Liver (tissue), 8 donors: ENCODE measurements at regions not wholly inside any gene's neighbourhood (a gene's known extent, or its start where the extent isn't known, plus 50 kb on each side); places are given as distances from the start of the nearest gene placed in this dataset.

ENCODE experiments used
- DNase-seq: peaks from one replicate; pipeline ENCODE4 v3.0.0-alpha.2; 2017; ENCODE audit warnings: low spot score
- H3K27ac ChIP-seq, 2 donors: one replicate each; pipeline ENCODE4 v1.7.0; 2013; ENCODE audit warnings: inconsistent platforms in 2 of 2, low read length in 2 of 2, control low read depth in 1 of 2, low read depth in 1 of 2, mild to moderate bottlenecking in 1 of 2
- H3K27me3 ChIP-seq, 4 donors: one replicate each; pipeline versions ENCODE4 v1.6.1 to v1.7.0; 2013; ENCODE audit warnings: low read length in 3 of 4, inconsistent platforms in 1 of 4, mild to moderate bottlenecking in 1 of 4, moderate library complexity in 1 of 4; ENCODE audit not compliant: control insufficient read depth in 4 of 4, insufficient read depth in 4 of 4
- H3K36me3 ChIP-seq, 4 donors: one replicate each; pipeline versions ENCODE4 v1.6.1 to v1.7.0; 2013; ENCODE audit warnings: low read length in 3 of 4, mild to moderate bottlenecking in 3 of 4, low read depth in 1 of 4, moderate library complexity in 1 of 4; ENCODE audit not compliant: control insufficient read depth in 4 of 4, insufficient read depth in 3 of 4
- H3K4me1 ChIP-seq, 4 donors: one replicate each; pipeline versions ENCODE4 v1.6.1 to v1.7.0; 2013; ENCODE audit warnings: low read length in 3 of 4, mild to moderate bottlenecking in 3 of 4, moderate library complexity in 1 of 4; ENCODE audit not compliant: control insufficient read depth in 4 of 4, insufficient read depth in 4 of 4
- H3K4me3 ChIP-seq, 3 donors: one replicate each; pipeline versions ENCODE4 v1.6.1 to v1.7.0; 2013; ENCODE audit warnings: low read length in 3 of 3, control low read depth in 1 of 3, low read depth in 1 of 3, mild to moderate bottlenecking in 1 of 3
- H3K9ac ChIP-seq, 2 donors: one replicate each; pipeline ENCODE4 v1.7.0; 2013; ENCODE audit warnings: low read length in 2 of 2, mild to moderate bottlenecking in 2 of 2, moderate library complexity in 2 of 2, control low read depth in 1 of 2, low read depth in 1 of 2
- H3K9me3 ChIP-seq, 4 donors: one replicate each; pipeline versions ENCODE4 v1.6.1 to v1.7.0; 2013; ENCODE audit warnings: low read length in 3 of 4; ENCODE audit not compliant: control insufficient read depth in 4 of 4
- CTCF ChIP-seq: fragments of 150-350 bp; IDR thresholded peaks from 2 replicates; pipeline ENCODE4 v1.5.1; 2017; ENCODE audit warnings: improper control_type of control experiment, low read depth, low read length; ENCODE audit not compliant: missing input control
- EGR1 ChIP-seq, 2 donors: IDR thresholded peaks; 2 replicates each; pipeline ENCODE4 v1.6.1; 2016 to 2018; ENCODE audit warnings: antibody characterized with exemption in 2 of 2, low read depth in 2 of 2
- FOXA1 ChIP-seq: IDR thresholded peaks from 2 replicates; pipeline ENCODE4 v1.6.1; 2016; ENCODE audit warnings: antibody characterized with exemption
- FOXA2 ChIP-seq: IDR thresholded peaks from 2 replicates; pipeline ENCODE4 v1.6.1; 2016; ENCODE audit warnings: antibody characterized with exemption
- GABPA ChIP-seq, 2 donors: IDR thresholded peaks in 1 of 2; conservative IDR thresholded peaks in 1 of 2; 2 replicates each; pipeline ENCODE4 v1.6.1; 2016; ENCODE audit warnings: antibody characterized with exemption in 2 of 2, mild to moderate bottlenecking in 1 of 2, moderate library complexity in 1 of 2
- HNF4A ChIP-seq, 2 donors: conservative IDR thresholded peaks; 2 replicates each; pipeline ENCODE4 v1.6.1; 2016; ENCODE audit warnings: antibody characterized with exemption in 2 of 2, mild to moderate bottlenecking in 2 of 2
- HNF4G ChIP-seq: IDR thresholded peaks from 2 replicates; pipeline ENCODE4 v1.6.1; 2016; ENCODE audit warnings: antibody characterized with exemption
- JUND ChIP-seq, 2 donors: IDR thresholded peaks; 2 replicates each; pipeline ENCODE4 v1.6.1; 2016; ENCODE audit warnings: antibody characterized with exemption in 2 of 2
- MAX ChIP-seq: IDR thresholded peaks from 2 replicates; pipeline ENCODE4 v1.6.1; 2016; ENCODE audit warnings: antibody characterized with exemption
- NR2F2 ChIP-seq: IDR thresholded peaks from 2 replicates; pipeline ENCODE4 v1.6.1; 2016; ENCODE audit warnings: antibody characterized with exemption
- RAD21 ChIP-seq, 2 donors: IDR thresholded peaks; 2 replicates each; pipeline ENCODE4 v1.6.1; 2016; ENCODE audit warnings: antibody characterized with exemption in 2 of 2, mild to moderate bottlenecking in 2 of 2
- RXRA ChIP-seq, 2 donors: IDR thresholded peaks; 2 replicates each; pipeline ENCODE4 v1.6.1; 2017 to 2018; ENCODE audit warnings: antibody characterized with exemption in 2 of 2, mild to moderate bottlenecking in 1 of 2
- SP1 ChIP-seq: IDR thresholded peaks from 2 replicates; pipeline ENCODE4 v1.6.1; 2018; ENCODE audit warnings: antibody characterized with exemption, mild to moderate bottlenecking
- TAF1 ChIP-seq: conservative IDR thresholded peaks from 2 replicates; pipeline ENCODE4 v1.6.1; 2016; ENCODE audit warnings: antibody characterized with exemption, mild to moderate bottlenecking
- YY1 ChIP-seq: IDR thresholded peaks from 2 replicates; pipeline ENCODE4 v1.6.1; 2016; ENCODE audit warnings: antibody characterized with exemption, mild to moderate bottlenecking
- ZBTB33 ChIP-seq: IDR thresholded peaks from 2 replicates; pipeline ENCODE4 v1.6.1; 2016; ENCODE audit warnings: antibody characterized with exemption
- WGBS: extraction: QIAGEN DNeasy Blood & Tissue Kit; methylation state at CpG from one replicate; pipeline ENCODE4 v1.1.7; 2013; 5-methylcytosine and 5-hydroxymethylcytosine counted together
- TF ChIP-seq, protein P1 (sequence below): IDR thresholded peaks from 2 replicates; pipeline ENCODE4 v1.6.1; 2016; ENCODE audit warnings: antibody characterized with exemption, mild to moderate bottlenecking
- TF ChIP-seq, protein P2 (sequence below): IDR thresholded peaks from 2 replicates; pipeline ENCODE4 v1.6.1; 2016; ENCODE audit warnings: antibody characterized with exemption
- donor health status: healthy.
- donor health status: healthy.
- donor health status: healthy.
- donor health status: healthy.
- donor health status: healthy.

GRCh38 chr7:131097662-131098376, 229.9 kb upstream of the MKLN1 start:
- peaks cover 0 to 6% (median 0%) of the 10 kb centered on the region in 4 donors for H3K36me3 ChIP-seq
- WGBS = 85% methylated on average over 13 of the region's 13 CpGs

More at GRCh38 chr7:131097662-131098376, 229.9 kb upstream of the MKLN1 start:
- no peak for DNase-seq
- Histone ChIP-seq H3K27ac (no peak overlapping the region), H3K9ac (no peak overlapping the region), H3K27me3 (no peaks in the 10 kb centered on the region), H3K4me3 (no peak overlapping the region), H3K4me1 (peaks cover 4 to 16% (median 8%) of the 10 kb centered on the region in 4 donors), H3K9me3 (no peaks in the 10 kb centered on the region)
- TF ChIP-seq FOXA1 (no peak), JUND (IDR thresholded peaks at IDR 0.05) (no peak), RXRA (IDR thresholded peaks at IDR 0.05) (no peak), GABPA (IDR thresholded peaks at IDR 0.05 in 1 of 2, conservative IDR thresholded peaks at IDR 0.05 in 1 of 2) (no peak), EGR1 (IDR thresholded peaks at IDR 0.05; ENCODE audit: low read depth in 2 of 2) (no peak), ZBTB33 (no peak), TAF1 (no peak), MAX (no peak), FOXA2 (no peak), CTCF (no peak), NR2F2 (no peak), HNF4A (conservative IDR thresholded peaks at IDR 0.05) (no peak), RAD21 (IDR thresholded peaks at IDR 0.05) (no peak), YY1 (no peak), SP1 (no peak), HNF4G (no peak)
- TF ChIP-seq, protein P1, sequence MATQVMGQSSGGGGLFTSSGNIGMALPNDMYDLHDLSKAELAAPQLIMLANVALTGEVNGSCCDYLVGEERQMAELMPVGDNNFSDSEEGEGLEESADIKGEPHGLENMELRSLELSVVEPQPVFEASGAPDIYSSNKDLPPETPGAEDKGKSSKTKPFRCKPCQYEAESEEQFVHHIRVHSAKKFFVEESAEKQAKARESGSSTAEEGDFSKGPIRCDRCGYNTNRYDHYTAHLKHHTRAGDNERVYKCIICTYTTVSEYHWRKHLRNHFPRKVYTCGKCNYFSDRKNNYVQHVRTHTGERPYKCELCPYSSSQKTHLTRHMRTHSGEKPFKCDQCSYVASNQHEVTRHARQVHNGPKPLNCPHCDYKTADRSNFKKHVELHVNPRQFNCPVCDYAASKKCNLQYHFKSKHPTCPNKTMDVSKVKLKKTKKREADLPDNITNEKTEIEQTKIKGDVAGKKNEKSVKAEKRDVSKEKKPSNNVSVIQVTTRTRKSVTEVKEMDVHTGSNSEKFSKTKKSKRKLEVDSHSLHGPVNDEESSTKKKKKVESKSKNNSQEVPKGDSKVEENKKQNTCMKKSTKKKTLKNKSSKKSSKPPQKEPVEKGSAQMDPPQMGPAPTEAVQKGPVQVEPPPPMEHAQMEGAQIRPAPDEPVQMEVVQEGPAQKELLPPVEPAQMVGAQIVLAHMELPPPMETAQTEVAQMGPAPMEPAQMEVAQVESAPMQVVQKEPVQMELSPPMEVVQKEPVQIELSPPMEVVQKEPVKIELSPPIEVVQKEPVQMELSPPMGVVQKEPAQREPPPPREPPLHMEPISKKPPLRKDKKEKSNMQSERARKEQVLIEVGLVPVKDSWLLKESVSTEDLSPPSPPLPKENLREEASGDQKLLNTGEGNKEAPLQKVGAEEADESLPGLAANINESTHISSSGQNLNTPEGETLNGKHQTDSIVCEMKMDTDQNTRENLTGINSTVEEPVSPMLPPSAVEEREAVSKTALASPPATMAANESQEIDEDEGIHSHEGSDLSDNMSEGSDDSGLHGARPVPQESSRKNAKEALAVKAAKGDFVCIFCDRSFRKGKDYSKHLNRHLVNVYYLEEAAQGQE = no peak
- TF ChIP-seq, protein P2, sequence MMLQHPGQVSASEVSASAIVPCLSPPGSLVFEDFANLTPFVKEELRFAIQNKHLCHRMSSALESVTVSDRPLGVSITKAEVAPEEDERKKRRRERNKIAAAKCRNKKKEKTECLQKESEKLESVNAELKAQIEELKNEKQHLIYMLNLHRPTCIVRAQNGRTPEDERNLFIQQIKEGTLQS = no peak
